Heart left ventricle (tissue), 13 donors: ENCODE measurements at regions not wholly inside any gene's neighbourhood (a gene's known extent, or its start where the extent isn't known, plus 50 kb on each side); places are given as distances from the start of the nearest gene placed in this dataset.
A peak's percentile ranks its signal among the peaks of the same experiment; 100 is the strongest.

ENCODE experiments used
- POLR2A ChIP-seq, 2 donors: fragments of 450-650 bp; IDR thresholded peaks; one replicate each; pipeline ENCODE4 v1.6.1; 2017; ENCODE audit warnings: antibody characterized with exemption in 2 of 2, mild to moderate bottlenecking in 2 of 2, moderate library complexity in 2 of 2
- TF ChIP-seq, protein P1 (sequence below), 12 donors: fragments of 200-600 bp; sonication (generic) in 4 of 12; IDR thresholded peaks; one replicate each; pipeline versions ENCODE4 v1.5.0 to v1.8.0; 2018 to 2022; ENCODE audit warnings: antibody characterized with exemption in 12 of 12, mild to moderate bottlenecking in 5 of 12
- donor health status: ischemic (EF 13 %, LVEDD 7.1; RV severe dilation, severe dysfunction).
- donor health status: DM: no; HTN: yes; CAD: no.
- donor health status: DM: no; HTN: no; CAD: no.
- donor health status: ischemic (EF 25% LVEDD 6.9; RV normal size, moderate dysfunction).
- donor health status: ischemic (EF 25% LVEDD 5.7; RV mildly dilated, moderate dysfunction).
- donor health status: ischemic (EF 35%, LVEDD 5.7; RV mildly dilated, moderate dysfunction).
- donor health status: nonischemic (EF 11% LVEDD 7.7; RV severe dilation, severe dysfunction).
- donor health status: DM: yes; HTN: yes; CAD: no.
- donor health status: PGD.
- donor health status: ischemic (EF 29% LVEDD 5.4; RV normal size, mild dysfunction).
- donor health status: nonischemic (EF 23%, LVEDD 6.1; RV moderate dilation, normal function).

DNA sequence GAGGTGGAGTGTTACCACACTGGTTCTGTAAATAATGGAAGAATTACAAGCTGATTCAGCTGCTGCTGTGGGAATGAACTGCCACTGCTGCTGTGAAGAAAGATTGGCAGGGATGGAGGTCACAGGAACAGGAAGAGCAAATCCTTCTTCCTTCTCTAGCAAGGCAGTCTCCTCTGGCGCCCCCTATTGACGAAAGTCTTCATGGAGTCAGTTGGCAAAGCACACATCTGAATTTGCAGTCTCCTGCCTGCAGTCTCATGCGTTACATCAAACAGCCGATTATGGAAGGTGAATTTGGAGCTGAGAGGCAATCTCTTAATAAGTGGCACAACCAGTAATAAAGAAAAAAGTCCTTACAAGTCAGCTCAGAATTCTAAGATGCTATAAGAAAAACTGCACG lies 106.0 kb upstream of the TMTC1 start:
- TF ChIP-seq, protein P1, sequence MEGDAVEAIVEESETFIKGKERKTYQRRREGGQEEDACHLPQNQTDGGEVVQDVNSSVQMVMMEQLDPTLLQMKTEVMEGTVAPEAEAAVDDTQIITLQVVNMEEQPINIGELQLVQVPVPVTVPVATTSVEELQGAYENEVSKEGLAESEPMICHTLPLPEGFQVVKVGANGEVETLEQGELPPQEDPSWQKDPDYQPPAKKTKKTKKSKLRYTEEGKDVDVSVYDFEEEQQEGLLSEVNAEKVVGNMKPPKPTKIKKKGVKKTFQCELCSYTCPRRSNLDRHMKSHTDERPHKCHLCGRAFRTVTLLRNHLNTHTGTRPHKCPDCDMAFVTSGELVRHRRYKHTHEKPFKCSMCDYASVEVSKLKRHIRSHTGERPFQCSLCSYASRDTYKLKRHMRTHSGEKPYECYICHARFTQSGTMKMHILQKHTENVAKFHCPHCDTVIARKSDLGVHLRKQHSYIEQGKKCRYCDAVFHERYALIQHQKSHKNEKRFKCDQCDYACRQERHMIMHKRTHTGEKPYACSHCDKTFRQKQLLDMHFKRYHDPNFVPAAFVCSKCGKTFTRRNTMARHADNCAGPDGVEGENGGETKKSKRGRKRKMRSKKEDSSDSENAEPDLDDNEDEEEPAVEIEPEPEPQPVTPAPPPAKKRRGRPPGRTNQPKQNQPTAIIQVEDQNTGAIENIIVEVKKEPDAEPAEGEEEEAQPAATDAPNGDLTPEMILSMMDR (IDR thresholded peaks at IDR 0.05), result peak; percentile 44 to 71 (median 59)
- TF ChIP-seq POLR2A (IDR thresholded peaks at IDR 0.05), result no peak
